ENCODE measurements at regions not wholly inside any gene's neighbourhood (a gene's known extent, or its start where the extent isn't known, plus 50 kb on each side); places are given as distances from the start of the nearest gene placed in this dataset.

DNA sequence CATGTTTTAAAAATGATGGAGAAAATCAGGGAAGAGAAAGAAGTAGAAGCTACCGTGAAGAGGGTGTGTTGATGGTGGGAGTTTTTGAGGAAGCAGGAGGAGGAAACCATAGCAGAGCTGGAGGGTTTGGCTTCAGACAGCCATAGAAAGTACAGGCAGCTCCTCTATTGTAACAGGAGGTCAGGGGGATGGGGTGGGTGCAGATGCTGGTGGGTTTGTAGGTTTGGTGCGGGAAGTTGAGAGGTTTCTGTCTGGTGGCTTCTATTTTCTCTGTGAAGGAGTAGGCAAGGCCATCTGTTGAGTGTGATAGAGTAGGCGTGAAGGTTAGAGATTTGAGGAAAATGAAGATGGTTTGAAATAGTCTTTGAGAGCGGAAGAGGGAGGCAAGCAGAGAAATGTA is 97.7 kb upstream of the TBC1D5 start:
- Histone ChIP-seq H3K4me3 (ENCODE audit: insufficient read depth in 1 of 2, low read depth in 1 of 2, low read length in 2 of 2) (no peak overlapping the region), H4K8ac (ENCODE audit: low read length) (no peak overlapping the region), H2BK12ac (ENCODE audit: low read length in 2 of 2) (no peak overlapping the region), H3K4me2 (ENCODE audit: low read length, poor library complexity, severe bottlenecking) (no peak overlapping the region), H2BK120ac (ENCODE audit: low read depth, low read length) (no peak overlapping the region), H3K27me3 (ENCODE audit: control insufficient read depth in 1 of 2, insufficient read depth in 1 of 2, low read length in 2 of 2) (peaks cover 0 to 3% of the 10 kb centered on the region in 2 experiments), H2BK5ac (ENCODE audit: low read depth, low read length, poor library complexity, severe bottlenecking) (no peak overlapping the region), H3K4ac (ENCODE audit: low read depth in 1 of 2, low read length in 2 of 2) (no peak overlapping the region), H4K91ac (ENCODE audit: low read length) (no peak overlapping the region), H3K4me1 (ENCODE audit: control insufficient read depth, insufficient read depth, low read depth, low read length) (no peaks in the 10 kb centered on the region), H3K18ac (ENCODE audit: low read depth in 1 of 2, low read length in 2 of 2) (no peak overlapping the region), H3K14ac (ENCODE audit: low read length in 2 of 2) (no peak overlapping the region), H3K23ac (ENCODE audit: low read length in 2 of 2) (no peak overlapping the region), H2BK15ac (ENCODE audit: low read depth, poor library complexity, severe bottlenecking) (no peak overlapping the region), H3K36me3 (ENCODE audit: control insufficient read depth in 1 of 2, insufficient read depth in 2 of 2, low read depth in 1 of 2, low read length in 2 of 2) (no peaks in the 10 kb centered on the region), H2AK5ac (ENCODE audit: low read length, severe bottlenecking) (no peak overlapping the region), H2AFZ (ENCODE audit: low read depth, low read length) (no peak overlapping the region), H3K27ac (ENCODE audit: low read length, poor library complexity, severe bottlenecking) (no peak overlapping the region), H3K79me1 (replicated peaks; ENCODE audit: low read length, poor library complexity, severe bottlenecking) (no peaks in the 10 kb centered on the region), H3K9ac (ENCODE audit: low read length) (no peak overlapping the region), H3K9me3 (ENCODE audit: control insufficient read depth, low read length) (no peaks in the 10 kb centered on the region)
- DNase-seq = no peak
- 93% methylated on average over 4 of the region's 4 CpGs for WGBS

DNA sequence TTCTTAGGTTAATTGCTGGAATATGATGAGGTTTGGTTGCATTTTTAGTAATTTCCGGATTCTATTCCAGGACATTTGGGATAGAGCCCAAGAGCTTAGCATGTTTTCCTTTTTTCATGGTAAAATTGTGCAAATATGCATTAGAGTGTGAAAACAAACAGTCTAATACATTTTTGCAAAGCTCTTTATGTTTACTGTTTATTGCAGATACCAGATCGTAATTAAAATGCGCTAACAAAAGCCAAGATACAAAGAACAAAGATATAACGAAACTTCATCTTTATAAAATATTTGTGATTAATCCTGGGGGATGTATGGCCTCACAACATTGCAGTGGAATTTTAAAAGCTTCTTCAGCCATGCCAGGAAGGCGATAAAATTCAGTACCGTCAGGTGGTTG is 94.5 kb upstream of the TBC1D5 start:
- Histone ChIP-seq H3K4ac (ENCODE audit: low read depth in 1 of 2, low read length in 2 of 2) (no peak overlapping the region), H3K4me3 (ENCODE audit: insufficient read depth in 1 of 2, low read depth in 1 of 2, low read length in 2 of 2) (peak overlapping the region in 1 of 2 experiments; percentile 19), H2BK5ac (ENCODE audit: low read depth, low read length, poor library complexity, severe bottlenecking) (no peak overlapping the region), H3K36me3 (ENCODE audit: control insufficient read depth in 1 of 2, insufficient read depth in 2 of 2, low read depth in 1 of 2, low read length in 2 of 2) (no peaks in the 10 kb centered on the region), H3K4me1 (ENCODE audit: control insufficient read depth, insufficient read depth, low read depth, low read length) (no peaks in the 10 kb centered on the region), H3K18ac (ENCODE audit: low read depth in 1 of 2, low read length in 2 of 2) (no peak overlapping the region), H3K23ac (ENCODE audit: low read length in 2 of 2) (no peak overlapping the region), H2BK12ac (ENCODE audit: low read length in 2 of 2) (no peak overlapping the region), H4K8ac (ENCODE audit: low read length) (no peak overlapping the region), H2AFZ (ENCODE audit: low read depth, low read length) (no peak overlapping the region), H2AK5ac (ENCODE audit: low read length, severe bottlenecking) (no peak overlapping the region), H3K14ac (ENCODE audit: low read length in 2 of 2) (no peak overlapping the region), H3K79me1 (replicated peaks; ENCODE audit: low read length, poor library complexity, severe bottlenecking) (no peaks in the 10 kb centered on the region), H2BK120ac (ENCODE audit: low read depth, low read length) (no peak overlapping the region), H3K27ac (ENCODE audit: low read length, poor library complexity, severe bottlenecking) (no peak overlapping the region), H2BK15ac (ENCODE audit: low read depth, poor library complexity, severe bottlenecking) (no peak overlapping the region), H3K9me3 (ENCODE audit: control insufficient read depth, low read length) (no peaks in the 10 kb centered on the region), H3K4me2 (ENCODE audit: low read length, poor library complexity, severe bottlenecking) (no peak overlapping the region), H3K9ac (ENCODE audit: low read length) (peak overlapping the region; percentile 53), H4K91ac (ENCODE audit: low read length) (no peak overlapping the region), H3K27me3 (ENCODE audit: control insufficient read depth in 1 of 2, insufficient read depth in 1 of 2, low read length in 2 of 2) (peaks cover 0 to 3% of the 10 kb centered on the region in 2 experiments)
- 94% methylated on average over 3 of the region's 6 CpGs for WGBS
- no peak for DNase-seq

DNA sequence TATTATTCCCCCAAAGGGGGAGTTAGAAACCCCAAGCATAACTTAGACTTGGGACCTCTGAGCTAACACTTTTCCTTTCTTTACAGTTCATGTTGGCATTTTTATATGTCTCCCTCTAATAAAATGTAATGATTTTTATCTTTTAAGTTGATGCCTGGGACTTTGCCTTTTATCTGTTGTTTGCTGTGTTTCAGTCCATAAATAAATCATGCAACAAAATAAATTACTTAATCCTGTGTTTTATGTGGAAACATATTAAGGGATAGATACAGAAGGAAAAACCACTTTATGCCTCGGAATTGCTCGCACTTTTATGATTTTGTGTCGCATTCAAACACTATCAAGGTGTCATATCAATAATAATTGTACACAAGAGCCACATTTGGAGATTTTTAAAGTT is 93.7 kb upstream of the TBC1D5 start:
- Histone ChIP-seq H3K18ac (ENCODE audit: low read depth in 1 of 2, low read length in 2 of 2) (no peak overlapping the region), H3K27ac (ENCODE audit: low read length, poor library complexity, severe bottlenecking) (no peak overlapping the region), H3K36me3 (ENCODE audit: control insufficient read depth in 1 of 2, insufficient read depth in 2 of 2, low read depth in 1 of 2, low read length in 2 of 2) (no peaks in the 10 kb centered on the region), H2BK120ac (ENCODE audit: low read depth, low read length) (no peak overlapping the region), H2BK12ac (ENCODE audit: low read length in 2 of 2) (no peak overlapping the region), H3K9me3 (ENCODE audit: control insufficient read depth, low read length) (no peaks in the 10 kb centered on the region), H2BK15ac (ENCODE audit: low read depth, poor library complexity, severe bottlenecking) (no peak overlapping the region), H3K27me3 (ENCODE audit: control insufficient read depth in 1 of 2, insufficient read depth in 1 of 2, low read length in 2 of 2) (peaks cover 0 to 3% of the 10 kb centered on the region in 2 experiments), H2AFZ (ENCODE audit: low read depth, low read length) (no peak overlapping the region), H2BK5ac (ENCODE audit: low read depth, low read length, poor library complexity, severe bottlenecking) (no peak overlapping the region), H4K8ac (ENCODE audit: low read length) (no peak overlapping the region), H3K79me1 (replicated peaks; ENCODE audit: low read length, poor library complexity, severe bottlenecking) (no peaks in the 10 kb centered on the region), H3K4ac (ENCODE audit: low read depth in 1 of 2, low read length in 2 of 2) (no peak overlapping the region), H3K4me1 (ENCODE audit: control insufficient read depth, insufficient read depth, low read depth, low read length) (no peaks in the 10 kb centered on the region), H3K23ac (ENCODE audit: low read length in 2 of 2) (no peak overlapping the region), H3K4me3 (ENCODE audit: insufficient read depth in 1 of 2, low read depth in 1 of 2, low read length in 2 of 2) (no peak overlapping the region), H3K9ac (ENCODE audit: low read length) (peak overlapping the region; percentile 53), H2AK5ac (ENCODE audit: low read length, severe bottlenecking) (no peak overlapping the region), H4K91ac (ENCODE audit: low read length) (no peak overlapping the region), H3K14ac (ENCODE audit: low read length in 2 of 2) (no peak overlapping the region), H3K4me2 (ENCODE audit: low read length, poor library complexity, severe bottlenecking) (no peak overlapping the region)
- no peak for DNase-seq
- no CpG with 5 or more reads among the region's 3 CpGs for WGBS

DNA sequence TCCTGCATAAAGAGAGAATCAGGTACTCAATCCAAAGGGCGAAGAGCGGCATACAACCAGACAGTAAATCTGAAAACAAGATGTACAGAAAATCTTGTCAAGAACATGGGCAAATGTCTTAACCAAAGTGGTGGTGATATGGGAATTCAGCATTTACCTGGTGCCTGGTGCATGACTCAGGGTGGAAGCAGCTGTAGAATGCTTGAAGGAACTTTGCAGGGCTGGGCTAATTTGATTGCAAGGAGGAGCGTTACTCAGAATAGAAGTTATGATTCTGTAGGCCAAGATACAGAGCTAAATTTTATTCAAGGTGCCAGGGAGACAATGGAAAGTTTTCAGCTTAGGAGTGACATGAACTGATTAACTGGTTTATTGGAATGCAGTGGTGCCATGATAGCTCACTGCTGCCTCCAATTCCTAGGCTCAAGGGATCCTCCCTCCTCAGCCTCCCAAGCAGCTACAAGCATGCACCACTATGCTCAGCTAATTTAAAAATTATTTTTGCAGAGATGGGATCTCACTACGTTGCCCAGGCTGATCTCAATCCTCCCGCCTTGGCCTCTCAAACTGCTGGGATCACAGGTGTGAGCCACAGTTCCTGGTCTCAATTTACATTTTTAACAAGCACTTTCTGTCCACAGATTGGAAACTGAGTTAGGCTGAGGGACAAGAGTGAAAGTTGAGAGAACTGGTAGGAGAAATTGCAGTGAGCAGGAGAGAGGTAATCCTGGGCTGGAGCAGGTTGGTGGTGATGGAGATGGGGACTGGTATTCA is 91.5 kb upstream of the TBC1D5 start:
- no peaks in the 10 kb centered on the region for H3K36me3 ChIP-seq (ENCODE audit: control insufficient read depth in 1 of 2, insufficient read depth in 2 of 2, low read depth in 1 of 2, low read length in 2 of 2)
- no peak overlapping the region for H3K4ac ChIP-seq (ENCODE audit: low read depth in 1 of 2, low read length in 2 of 2)
- no peak overlapping the region for H3K23ac ChIP-seq (ENCODE audit: low read length in 2 of 2)
- no peak overlapping the region for H3K9ac ChIP-seq (ENCODE audit: low read length)
- no peak overlapping the region for H2AK5ac ChIP-seq (ENCODE audit: low read length, severe bottlenecking)
- H3K27ac ChIP-seq (ENCODE audit: low read length, poor library complexity, severe bottlenecking) = no peak overlapping the region
- H4K91ac ChIP-seq (ENCODE audit: low read length) = no peak overlapping the region
- H3K14ac ChIP-seq (ENCODE audit: low read length in 2 of 2) = no peak overlapping the region
- DNase-seq = no peak
- H3K79me1 ChIP-seq (replicated peaks; ENCODE audit: low read length, poor library complexity, severe bottlenecking) = no peaks in the 10 kb centered on the region
- H2AFZ ChIP-seq (ENCODE audit: low read depth, low read length) = no peak overlapping the region
- no peak overlapping the region for H2BK15ac ChIP-seq (ENCODE audit: low read depth, poor library complexity, severe bottlenecking)
- H3K4me3 ChIP-seq (ENCODE audit: insufficient read depth in 1 of 2, low read depth in 1 of 2, low read length in 2 of 2) = no peak overlapping the region
- 97% methylated on average over 5 of the region's 5 CpGs for WGBS
- no peak overlapping the region for H2BK5ac ChIP-seq (ENCODE audit: low read depth, low read length, poor library complexity, severe bottlenecking)
- no peak overlapping the region for H3K18ac ChIP-seq (ENCODE audit: low read depth in 1 of 2, low read length in 2 of 2)
- no peaks in the 10 kb centered on the region for H3K9me3 ChIP-seq (ENCODE audit: control insufficient read depth, low read length)
- no peaks in the 10 kb centered on the region for H3K4me1 ChIP-seq (ENCODE audit: control insufficient read depth, insufficient read depth, low read depth, low read length)
- no peaks in the 10 kb centered on the region for H3K27me3 ChIP-seq (ENCODE audit: control insufficient read depth in 1 of 2, insufficient read depth in 1 of 2, low read length in 2 of 2)
- no peak overlapping the region for H2BK12ac ChIP-seq (ENCODE audit: low read length in 2 of 2)
- no peak overlapping the region for H2BK120ac ChIP-seq (ENCODE audit: low read depth, low read length)
- no peak overlapping the region for H4K8ac ChIP-seq (ENCODE audit: low read length)
- no peak overlapping the region for H3K4me2 ChIP-seq (ENCODE audit: low read length, poor library complexity, severe bottlenecking)

Measured in mesenchymal stem cell (in vitro differentiated cells and primary cell).